ENCODE measurements at regions not wholly inside any gene's neighbourhood (a gene's known extent, or its start where the extent isn't known, plus 50 kb on each side); places are given as distances from the start of the nearest gene placed in this dataset.

GRCh38 chr2:180655842-180656454 is 324.5 kb upstream of the UBE2E3 start:
- no peak for DNase-seq
- no peaks in the 10 kb centered on the region for H3K4me1 ChIP-seq
- no peak overlapping the region for H3K27ac ChIP-seq
- intact Hi-C loops (cut with DNase I; ENCODE audit: low total_unique reads) = no loop called here
- WGBS, 2 donors = 88 to 90% methylated on average over 1 of the region's 1 CpG
- no peaks in the 10 kb centered on the region for H3K9me3 ChIP-seq
- no peaks in the 10 kb centered on the region for H3K36me3 ChIP-seq (ENCODE audit: low read depth, missing control alignments)
- TF ChIP-seq CTCF (IDR thresholded peaks at IDR 0.05) (peak in 1 of 3 experiments; percentile 22), POLR2A (IDR thresholded peaks at IDR 0.05) (no peak)
- no peaks in the 10 kb centered on the region for H3K27me3 ChIP-seq
- H3K4me3 ChIP-seq = no peak overlapping the region

- 85 to 90% methylated on average over 2 of the region's 2 CpGs for WGBS, 2 donors
- DNase-seq = no peak
- Histone ChIP-seq H3K4me3 (no peak overlapping the region), H3K4me1 (no peaks in the 10 kb centered on the region), H3K36me3 (ENCODE audit: low read depth, missing control alignments) (no peaks in the 10 kb centered on the region), H3K27ac (no peak overlapping the region), H3K27me3 (no peaks in the 10 kb centered on the region), H3K9me3 (no peaks in the 10 kb centered on the region)
- intact Hi-C loops (cut with DNase I; ENCODE audit: low total_unique reads) = no loop called here
- no peak for TF ChIP-seq POLR2A (IDR thresholded peaks at IDR 0.05)
- no peak for TF ChIP-seq CTCF (IDR thresholded peaks at IDR 0.05)
Measured at GRCh38 chr2:180655393-180655792, 325.0 kb upstream of the UBE2E3 start.

- Histone ChIP-seq H3K27me3 (no peaks in the 10 kb centered on the region), H3K27ac (no peak overlapping the region), H3K36me3 (ENCODE audit: low read depth, missing control alignments) (no peaks in the 10 kb centered on the region), H3K9me3 (no peaks in the 10 kb centered on the region), H3K4me1 (no peaks in the 10 kb centered on the region), H3K4me3 (no peak overlapping the region)
- TF ChIP-seq CTCF (IDR thresholded peaks at IDR 0.05) = no peak
- TF ChIP-seq POLR2A (IDR thresholded peaks at IDR 0.05) = no peak
- intact Hi-C loops (cut with DNase I; ENCODE audit: low total_unique reads) = no loop called here
- no peak for DNase-seq
Measured at GRCh38 chr2:180653481-180653880, 326.9 kb upstream of the UBE2E3 start.

- intact Hi-C loops (cut with DNase I; ENCODE audit: low total_unique reads) = no loop called here
- TF ChIP-seq POLR2A (IDR thresholded peaks at IDR 0.05) = no peak
- no peak for TF ChIP-seq CTCF (IDR thresholded peaks at IDR 0.05)
- Histone ChIP-seq H3K27ac (no peak overlapping the region), H3K36me3 (ENCODE audit: low read depth, missing control alignments) (no peaks in the 10 kb centered on the region), H3K9me3 (no peaks in the 10 kb centered on the region), H3K4me3 (no peak overlapping the region), H3K27me3 (no peaks in the 10 kb centered on the region), H3K4me1 (no peaks in the 10 kb centered on the region)
- no peak for DNase-seq
Measured at GRCh38 chr2:180652794-180653193, 327.6 kb upstream of the UBE2E3 start.

GRCh38 chr2:180651596-180651995 is 328.8 kb upstream of the UBE2E3 start:
- no peak overlapping the region for H3K4me3 ChIP-seq
- H3K36me3 ChIP-seq (ENCODE audit: low read depth, missing control alignments) = no peaks in the 10 kb centered on the region
- TF ChIP-seq POLR2A (IDR thresholded peaks at IDR 0.05) (no peak), CTCF (IDR thresholded peaks at IDR 0.05) (no peak)
- DNase-seq = no peak
- H3K27ac ChIP-seq = no peak overlapping the region
- H3K27me3 ChIP-seq = no peaks in the 10 kb centered on the region
- H3K4me1 ChIP-seq = no peaks in the 10 kb centered on the region
- 88 to 90% methylated on average over 8 of the region's 8 CpGs for WGBS, 2 donors
- intact Hi-C loops (cut with DNase I; ENCODE audit: low total_unique reads) = no loop called here
- no peaks in the 10 kb centered on the region for H3K9me3 ChIP-seq
